ENCODE measurements at regions not wholly inside any gene's neighbourhood (a gene's known extent, or its start where the extent isn't known, plus 50 kb on each side); places are given as distances from the start of the nearest gene placed in this dataset.
"Not testable (repeated sequence)": the region's sequence is repeated elsewhere in the genome, so short reads cannot be mapped to it uniquely, and the experiment has no call there.

DNA sequence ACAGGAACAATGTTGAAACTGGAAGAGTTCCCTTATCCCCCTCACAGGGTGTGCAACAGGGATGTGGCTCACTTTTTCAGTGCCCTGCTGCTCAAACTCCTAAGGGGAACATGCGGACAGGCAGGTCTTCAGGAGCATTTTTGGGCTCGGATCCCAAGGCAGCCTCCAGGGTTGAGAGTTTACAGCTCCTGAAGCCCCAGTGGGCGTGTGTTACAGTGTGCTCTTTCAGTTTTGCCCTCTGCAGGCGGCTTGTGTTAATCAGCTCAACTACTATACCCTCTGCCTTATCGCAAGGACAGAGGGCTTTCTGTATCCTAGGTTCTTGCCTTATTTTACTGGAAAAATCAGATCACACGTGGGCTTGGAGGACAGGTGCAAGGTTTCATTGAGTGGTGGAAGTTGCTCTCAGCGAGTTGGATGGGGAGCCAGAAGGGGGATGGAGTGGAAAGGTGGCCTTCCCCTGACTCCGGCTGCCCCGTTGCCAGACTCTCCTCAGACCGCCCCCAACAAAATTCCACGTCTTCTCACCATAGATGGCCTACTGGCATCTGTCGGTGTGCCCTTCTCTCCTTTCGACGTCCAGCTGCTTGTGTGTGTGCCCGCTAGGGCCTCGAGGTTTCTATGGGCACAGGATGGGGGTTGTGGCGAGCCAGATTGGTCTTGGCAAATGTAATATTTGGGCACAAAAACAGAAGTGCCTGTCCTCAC is 541.9 kb downstream of the TMX3 start:
- H3K36me3 Mint-ChIP-seq (ENCODE audit: low read depth): no peaks in the 10 kb centered on the region
- H3K27ac Mint-ChIP-seq: no peak overlapping the region
- H3K27me3 Mint-ChIP-seq: no peaks in the 10 kb centered on the region
- no peaks in the 10 kb centered on the region for H3K9me3 Mint-ChIP-seq
- H3K4me3 Mint-ChIP-seq: no peak overlapping the region
- no peaks in the 10 kb centered on the region for H3K4me1 Mint-ChIP-seq
- intact Hi-C loops (cut with micrococcal nuclease): no loop called here
- TF ChIP-seq, protein P1, sequence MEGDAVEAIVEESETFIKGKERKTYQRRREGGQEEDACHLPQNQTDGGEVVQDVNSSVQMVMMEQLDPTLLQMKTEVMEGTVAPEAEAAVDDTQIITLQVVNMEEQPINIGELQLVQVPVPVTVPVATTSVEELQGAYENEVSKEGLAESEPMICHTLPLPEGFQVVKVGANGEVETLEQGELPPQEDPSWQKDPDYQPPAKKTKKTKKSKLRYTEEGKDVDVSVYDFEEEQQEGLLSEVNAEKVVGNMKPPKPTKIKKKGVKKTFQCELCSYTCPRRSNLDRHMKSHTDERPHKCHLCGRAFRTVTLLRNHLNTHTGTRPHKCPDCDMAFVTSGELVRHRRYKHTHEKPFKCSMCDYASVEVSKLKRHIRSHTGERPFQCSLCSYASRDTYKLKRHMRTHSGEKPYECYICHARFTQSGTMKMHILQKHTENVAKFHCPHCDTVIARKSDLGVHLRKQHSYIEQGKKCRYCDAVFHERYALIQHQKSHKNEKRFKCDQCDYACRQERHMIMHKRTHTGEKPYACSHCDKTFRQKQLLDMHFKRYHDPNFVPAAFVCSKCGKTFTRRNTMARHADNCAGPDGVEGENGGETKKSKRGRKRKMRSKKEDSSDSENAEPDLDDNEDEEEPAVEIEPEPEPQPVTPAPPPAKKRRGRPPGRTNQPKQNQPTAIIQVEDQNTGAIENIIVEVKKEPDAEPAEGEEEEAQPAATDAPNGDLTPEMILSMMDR (IDR thresholded peaks at IDR 0.05): no peak
- ChIA-PET POLR2A (no interaction called here), CTCF (no interaction called here)
- ATAC-seq (ENCODE audit: low read depth) (no peak), DNase-seq (no peak)

DNA sequence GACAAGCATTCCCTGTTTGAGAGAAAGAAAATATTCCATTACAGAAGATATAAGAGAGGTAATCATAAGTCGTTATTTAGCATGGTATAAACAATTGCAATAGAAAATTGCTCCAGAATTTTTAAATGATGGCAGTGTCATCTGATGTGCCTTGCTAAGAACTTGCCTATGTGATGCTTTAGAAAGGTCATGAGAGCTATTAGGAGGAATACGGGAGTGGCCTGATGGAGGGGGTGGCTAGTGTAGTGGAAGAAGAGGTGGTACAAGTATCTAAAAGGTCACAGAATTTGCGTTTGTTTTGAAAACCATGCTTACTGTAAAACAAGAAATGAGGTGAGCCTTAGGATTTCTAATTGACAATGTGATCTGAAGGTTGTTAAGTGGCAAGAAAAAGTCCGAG is 550.0 kb downstream of the TMX3 start:
- H3K36me3 Mint-ChIP-seq (ENCODE audit: low read depth): no peaks in the 10 kb centered on the region
- no peak overlapping the region for H3K27ac Mint-ChIP-seq
- no peak for ATAC-seq (ENCODE audit: low read depth)
- no peaks in the 10 kb centered on the region for H3K27me3 Mint-ChIP-seq
- CTCF ChIA-PET: no interaction called here
- H3K9me3 Mint-ChIP-seq: no peaks in the 10 kb centered on the region
- POLR2A ChIA-PET: no interaction called here
- no peaks in the 10 kb centered on the region for H3K4me1 Mint-ChIP-seq
- H3K4me3 Mint-ChIP-seq: no peak overlapping the region
- intact Hi-C loops (cut with micrococcal nuclease): no loop called here
- no peak for DNase-seq
- TF ChIP-seq, protein P1 (IDR thresholded peaks at IDR 0.05): no peak

DNA sequence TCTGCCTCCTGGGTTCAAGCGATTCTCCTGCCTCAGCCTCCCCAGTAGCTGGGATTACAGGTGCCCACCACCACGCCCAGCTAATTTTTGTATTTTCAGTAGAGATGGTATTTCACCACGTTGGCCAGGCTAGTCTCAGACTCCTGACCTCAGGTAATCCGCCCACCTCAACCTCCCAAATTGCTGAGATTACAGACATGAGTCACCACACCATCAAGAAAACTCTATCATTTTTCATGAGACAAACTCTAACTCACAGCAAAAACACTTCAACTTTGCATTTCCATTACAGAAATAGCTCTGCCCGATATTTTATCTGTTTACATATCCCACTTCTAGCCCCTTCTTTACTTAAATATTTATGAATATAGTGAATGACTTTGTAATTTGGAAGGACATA is 561.1 kb downstream of the TMX3 start:
- H3K4me3 Mint-ChIP-seq; CTCF ChIA-PET; H3K27me3 Mint-ChIP-seq; POLR2A ChIA-PET; ATAC-seq (ENCODE audit: low read depth); H3K27ac Mint-ChIP-seq; H3K36me3 Mint-ChIP-seq (ENCODE audit: low read depth); H3K9me3 Mint-ChIP-seq; H3K4me1 Mint-ChIP-seq; intact Hi-C loops (cut with micrococcal nuclease); DNase-seq: not testable (repeated sequence)

DNA sequence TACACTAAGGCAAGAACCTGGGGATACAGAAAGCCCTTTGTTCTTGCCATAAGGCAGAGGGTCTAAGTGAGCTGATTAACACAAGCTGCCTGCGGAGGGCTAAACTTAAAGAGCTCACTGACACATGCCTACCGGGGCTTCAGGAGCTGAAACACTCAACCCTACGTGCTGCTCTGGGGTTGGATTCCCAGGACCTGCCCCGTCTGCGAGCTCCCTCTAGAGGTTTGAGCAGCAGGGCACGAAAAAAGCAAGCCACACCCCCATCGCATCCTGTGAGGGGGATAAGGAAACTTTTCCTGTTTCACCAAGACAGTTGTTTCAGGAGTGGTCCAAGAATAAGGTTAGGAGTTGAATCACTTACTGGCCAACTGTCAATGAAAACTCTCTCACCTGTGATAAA is 562.1 kb downstream of the TMX3 start:
- H3K27ac Mint-ChIP-seq: no peak overlapping the region
- no peaks in the 10 kb centered on the region for H3K36me3 Mint-ChIP-seq (ENCODE audit: low read depth)
- H3K4me1 Mint-ChIP-seq: no peaks in the 10 kb centered on the region
- no peaks in the 10 kb centered on the region for H3K27me3 Mint-ChIP-seq
- TF ChIP-seq, protein P1 (IDR thresholded peaks at IDR 0.05): no peak
- DNase-seq (no peak), ATAC-seq (ENCODE audit: low read depth) (no peak)
- POLR2A ChIA-PET: no interaction called here
- no peaks in the 10 kb centered on the region for H3K9me3 Mint-ChIP-seq
- intact Hi-C loops (cut with micrococcal nuclease): no loop called here
- no peak overlapping the region for H3K4me3 Mint-ChIP-seq
- CTCF ChIA-PET: no interaction called here

DNA sequence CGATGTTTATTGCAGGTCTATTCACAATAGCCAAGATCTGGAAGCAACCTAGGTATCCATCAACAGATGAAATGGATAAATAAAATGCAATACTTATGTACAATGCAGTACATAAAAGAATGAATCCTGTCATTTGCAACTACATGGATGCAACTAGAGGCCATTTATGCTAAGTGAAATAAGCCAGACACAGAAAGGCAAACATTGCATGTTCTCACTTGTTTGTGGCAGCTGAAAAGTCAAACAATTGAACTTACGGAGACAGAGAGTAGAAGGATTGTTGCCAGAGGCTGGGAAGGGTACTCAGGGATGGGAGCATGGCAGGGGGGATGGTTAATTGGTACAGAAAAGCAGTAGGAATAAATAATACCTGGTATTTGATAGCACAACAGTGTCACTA is 563.9 kb downstream of the TMX3 start:
- TF ChIP-seq, protein P1 (IDR thresholded peaks at IDR 0.05): no peak
- Mint-ChIP-seq H3K4me1 (no peaks in the 10 kb centered on the region), H3K27ac (no peak overlapping the region), H3K36me3 (ENCODE audit: low read depth) (no peaks in the 10 kb centered on the region), H3K9me3 (no peaks in the 10 kb centered on the region), H3K27me3 (no peaks in the 10 kb centered on the region), H3K4me3 (no peak overlapping the region)
- ATAC-seq (ENCODE audit: low read depth) (no peak), DNase-seq (no peak)
- intact Hi-C loops (cut with micrococcal nuclease): no loop called here
- POLR2A ChIA-PET: no interaction called here
- CTCF ChIA-PET: no interaction called here

DNA sequence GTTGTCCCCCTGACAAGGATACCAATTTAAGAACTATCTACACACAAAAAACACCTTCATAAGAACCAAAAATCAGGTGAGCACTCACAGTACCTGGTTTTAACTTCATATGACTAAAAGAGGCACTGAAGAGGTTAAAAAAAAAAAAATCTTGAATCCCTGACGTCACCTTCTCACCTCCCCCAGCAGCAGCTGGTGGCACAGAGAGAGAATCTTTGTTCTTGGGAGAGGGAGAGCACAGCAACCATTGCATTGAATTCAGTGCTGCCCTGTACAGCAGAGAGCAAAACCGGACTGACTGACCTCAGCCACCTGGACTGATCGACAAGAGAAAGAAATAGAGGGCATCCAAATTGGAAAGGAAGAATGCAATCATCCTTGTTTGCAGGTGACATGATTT is 566.0 kb downstream of the TMX3 start:
- Mint-ChIP-seq H3K4me1 (no peaks in the 10 kb centered on the region), H3K27ac (no peak overlapping the region), H3K27me3 (no peaks in the 10 kb centered on the region), H3K36me3 (ENCODE audit: low read depth) (no peaks in the 10 kb centered on the region), H3K9me3 (no peaks in the 10 kb centered on the region), H3K4me3 (no peak overlapping the region)
- TF ChIP-seq, protein P1 (IDR thresholded peaks at IDR 0.05): no peak
- ATAC-seq (ENCODE audit: low read depth): no peak
- intact Hi-C loops (cut with micrococcal nuclease): no loop called here
- ChIA-PET POLR2A (no interaction called here), CTCF (no interaction called here)
- DNase-seq: no peak
